ENCODE measurements at regions not wholly inside any gene's neighbourhood (a gene's known extent, or its start where the extent isn't known, plus 50 kb on each side); places are given as distances from the start of the nearest gene placed in this dataset.

DNA sequence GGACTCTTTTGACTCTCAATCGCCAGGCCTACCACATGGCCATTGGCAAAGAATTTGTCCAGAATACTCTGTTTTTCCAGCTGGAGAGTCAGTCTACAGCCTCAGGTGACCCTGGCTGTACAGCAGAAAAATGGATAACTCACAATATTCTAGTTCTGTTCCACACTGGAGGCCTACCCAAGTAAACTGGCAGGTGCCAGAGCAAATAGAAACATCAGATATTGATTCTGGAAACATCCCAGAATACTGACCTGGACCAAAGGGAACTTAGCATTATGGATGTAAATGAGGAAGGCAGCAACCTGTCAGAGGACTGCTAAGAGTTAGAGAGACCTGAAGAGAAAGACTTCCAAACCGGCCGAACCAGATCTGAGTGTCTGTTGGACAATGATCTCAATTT, 147.9 kb upstream of the SMAD1 start:
- Mint-ChIP-seq H3K4me3 (ENCODE audit: low read depth, unreplicated experiment) (no peak overlapping the region), H3K27me3 (ENCODE audit: unreplicated experiment) (no peaks in the 10 kb centered on the region), H3K36me3 (ENCODE audit: insufficient read depth, unreplicated experiment) (no peaks in the 10 kb centered on the region), H3K27ac (ENCODE audit: unreplicated experiment) (no peak overlapping the region), H3K9me3 (ENCODE audit: low read depth, unreplicated experiment) (no peaks in the 10 kb centered on the region), H3K4me1 (ENCODE audit: low read depth, unreplicated experiment) (no peaks in the 10 kb centered on the region)
- TF ChIP-seq, protein P1, sequence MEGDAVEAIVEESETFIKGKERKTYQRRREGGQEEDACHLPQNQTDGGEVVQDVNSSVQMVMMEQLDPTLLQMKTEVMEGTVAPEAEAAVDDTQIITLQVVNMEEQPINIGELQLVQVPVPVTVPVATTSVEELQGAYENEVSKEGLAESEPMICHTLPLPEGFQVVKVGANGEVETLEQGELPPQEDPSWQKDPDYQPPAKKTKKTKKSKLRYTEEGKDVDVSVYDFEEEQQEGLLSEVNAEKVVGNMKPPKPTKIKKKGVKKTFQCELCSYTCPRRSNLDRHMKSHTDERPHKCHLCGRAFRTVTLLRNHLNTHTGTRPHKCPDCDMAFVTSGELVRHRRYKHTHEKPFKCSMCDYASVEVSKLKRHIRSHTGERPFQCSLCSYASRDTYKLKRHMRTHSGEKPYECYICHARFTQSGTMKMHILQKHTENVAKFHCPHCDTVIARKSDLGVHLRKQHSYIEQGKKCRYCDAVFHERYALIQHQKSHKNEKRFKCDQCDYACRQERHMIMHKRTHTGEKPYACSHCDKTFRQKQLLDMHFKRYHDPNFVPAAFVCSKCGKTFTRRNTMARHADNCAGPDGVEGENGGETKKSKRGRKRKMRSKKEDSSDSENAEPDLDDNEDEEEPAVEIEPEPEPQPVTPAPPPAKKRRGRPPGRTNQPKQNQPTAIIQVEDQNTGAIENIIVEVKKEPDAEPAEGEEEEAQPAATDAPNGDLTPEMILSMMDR (IDR thresholded peaks at IDR 0.05; ENCODE audit: unreplicated experiment), result no peak
- DNase-seq, result peak; percentile 12
- intact Hi-C loops (cut with micrococcal nuclease; ENCODE audit: unreplicated experiment), result no loop called here
- CTCF ChIA-PET, result no interaction called here
- BruUV-seq (replicated peaks), result no TSS peak

DNA sequence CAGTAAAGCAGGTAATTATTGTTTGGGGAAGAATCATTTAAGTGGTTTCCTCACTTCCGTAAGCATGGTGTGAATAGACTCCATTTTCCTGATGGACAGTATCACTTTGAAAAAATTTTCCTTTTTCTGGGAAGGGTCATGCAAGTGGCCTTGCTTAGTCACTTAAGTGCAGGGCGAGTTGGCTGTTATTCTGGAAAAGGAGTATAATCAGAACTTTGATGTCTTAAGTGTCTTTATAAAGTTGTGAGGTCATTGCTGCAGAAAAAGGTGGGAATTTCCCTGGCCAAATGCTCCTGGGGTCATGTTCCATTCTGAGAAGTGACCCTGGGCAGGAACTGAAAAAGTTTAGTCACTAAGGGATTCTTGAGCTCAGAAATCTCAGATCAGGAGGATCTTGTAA, 146.1 kb upstream of the OTUD4 start:
- Mint-ChIP-seq H3K9me3 (ENCODE audit: low read depth, unreplicated experiment) (no peaks in the 10 kb centered on the region), H3K27ac (ENCODE audit: unreplicated experiment) (no peak overlapping the region), H3K4me1 (ENCODE audit: low read depth, unreplicated experiment) (no peaks in the 10 kb centered on the region), H3K4me3 (ENCODE audit: low read depth, unreplicated experiment) (no peak overlapping the region), H3K27me3 (ENCODE audit: unreplicated experiment) (peaks cover 9% of the 10 kb centered on the region), H3K36me3 (ENCODE audit: insufficient read depth, unreplicated experiment) (no peaks in the 10 kb centered on the region)
- CTCF ChIA-PET, result no interaction called here
- DNase-seq, result no peak
- intact Hi-C loops (cut with micrococcal nuclease; ENCODE audit: unreplicated experiment), result no loop called here
- BruUV-seq (replicated peaks), result no TSS peak
- TF ChIP-seq, protein P1 (IDR thresholded peaks at IDR 0.05; ENCODE audit: unreplicated experiment), result no peak

DNA sequence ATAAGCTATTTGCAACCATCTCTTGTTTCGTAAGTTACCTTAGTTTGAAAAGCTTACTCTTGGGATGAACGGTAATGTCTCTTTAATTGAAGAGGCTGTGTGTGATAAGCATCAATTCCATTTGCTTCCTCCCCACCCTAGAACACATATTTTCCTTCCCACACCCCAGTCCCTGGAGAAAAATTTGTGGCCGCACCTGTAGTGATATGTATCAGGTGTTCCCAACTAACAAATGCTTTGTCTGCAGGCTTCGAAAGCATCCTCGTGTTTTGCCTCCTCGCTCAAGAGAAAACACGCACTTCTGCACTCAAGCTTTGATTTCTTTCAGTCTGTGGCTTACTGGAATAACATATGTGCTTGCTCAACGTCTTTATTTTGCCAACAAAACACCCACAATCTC, 143.8 kb upstream of the OTUD4 start:
- Mint-ChIP-seq H3K36me3 (ENCODE audit: insufficient read depth, unreplicated experiment) (no peaks in the 10 kb centered on the region), H3K4me3 (ENCODE audit: low read depth, unreplicated experiment) (no peak overlapping the region), H3K9me3 (ENCODE audit: low read depth, unreplicated experiment) (no peaks in the 10 kb centered on the region), H3K27me3 (ENCODE audit: unreplicated experiment) (peaks cover 9% of the 10 kb centered on the region), H3K27ac (ENCODE audit: unreplicated experiment) (no peak overlapping the region), H3K4me1 (ENCODE audit: low read depth, unreplicated experiment) (no peaks in the 10 kb centered on the region)
- DNase-seq, result no peak
- intact Hi-C loops (cut with micrococcal nuclease; ENCODE audit: unreplicated experiment), result no loop called here
- CTCF ChIA-PET, result no interaction called here
- TF ChIP-seq, protein P1 (IDR thresholded peaks at IDR 0.05; ENCODE audit: unreplicated experiment), result no peak
- no TSS peak for BruUV-seq (replicated peaks)

DNA sequence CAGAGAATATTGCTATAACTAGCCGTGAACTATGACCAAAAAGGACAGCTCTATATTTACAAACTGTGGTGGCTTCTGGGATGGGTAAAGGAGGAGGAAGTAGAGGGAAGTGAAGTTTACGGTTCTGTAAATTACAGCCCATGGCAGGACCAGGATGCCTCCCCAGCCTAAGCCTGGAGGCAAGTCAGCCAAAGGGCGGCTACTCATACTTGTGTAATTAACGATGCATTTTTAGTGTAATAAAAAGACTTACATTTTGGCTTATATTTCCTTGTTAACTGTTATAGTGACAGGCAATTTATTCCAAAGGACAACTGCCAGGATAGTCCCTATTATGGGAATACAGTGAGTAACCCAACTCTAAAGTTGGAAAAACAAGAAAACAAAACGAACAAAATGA, 139.9 kb upstream of the OTUD4 start:
- Mint-ChIP-seq H3K27ac (ENCODE audit: unreplicated experiment) (no peak overlapping the region), H3K27me3 (ENCODE audit: unreplicated experiment) (no peaks in the 10 kb centered on the region), H3K36me3 (ENCODE audit: insufficient read depth, unreplicated experiment) (no peaks in the 10 kb centered on the region), H3K4me1 (ENCODE audit: low read depth, unreplicated experiment) (no peaks in the 10 kb centered on the region), H3K4me3 (ENCODE audit: low read depth, unreplicated experiment) (no peak overlapping the region), H3K9me3 (ENCODE audit: low read depth, unreplicated experiment) (no peaks in the 10 kb centered on the region)
- DNase-seq, result no peak
- CTCF ChIA-PET, result no interaction called here
- no TSS peak for BruUV-seq (replicated peaks)
- TF ChIP-seq, protein P1 (IDR thresholded peaks at IDR 0.05; ENCODE audit: unreplicated experiment), result no peak
- intact Hi-C loops (cut with micrococcal nuclease; ENCODE audit: unreplicated experiment), result no loop called here

DNA sequence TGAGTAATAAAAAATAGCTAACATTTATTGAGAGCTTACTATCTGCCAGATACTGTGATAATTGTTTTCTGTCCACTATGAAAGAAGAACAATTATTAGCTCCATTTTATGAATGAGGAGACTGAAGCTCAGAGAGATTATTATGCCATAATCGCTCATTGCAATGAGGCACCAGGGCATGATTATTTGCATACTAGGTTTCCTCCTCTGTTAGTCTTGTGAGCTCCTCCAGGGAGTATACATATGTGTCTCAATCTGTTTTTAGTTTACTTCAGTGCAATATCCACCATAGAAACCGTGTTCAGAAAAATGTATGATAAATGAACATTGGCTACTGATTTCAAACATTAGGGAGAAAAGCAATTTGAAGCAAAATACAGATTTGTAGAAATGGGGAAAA, 139.4 kb upstream of the OTUD4 start:
- BruUV-seq (replicated peaks), result no TSS peak
- CTCF ChIA-PET, result no interaction called here
- Mint-ChIP-seq H3K9me3 (ENCODE audit: low read depth, unreplicated experiment) (no peaks in the 10 kb centered on the region), H3K4me3 (ENCODE audit: low read depth, unreplicated experiment) (no peak overlapping the region), H3K36me3 (ENCODE audit: insufficient read depth, unreplicated experiment) (no peaks in the 10 kb centered on the region), H3K27ac (ENCODE audit: unreplicated experiment) (no peak overlapping the region), H3K4me1 (ENCODE audit: low read depth, unreplicated experiment) (no peaks in the 10 kb centered on the region), H3K27me3 (ENCODE audit: unreplicated experiment) (no peaks in the 10 kb centered on the region)
- no peak for DNase-seq
- intact Hi-C loops (cut with micrococcal nuclease; ENCODE audit: unreplicated experiment), result no loop called here
- TF ChIP-seq, protein P1 (IDR thresholded peaks at IDR 0.05; ENCODE audit: unreplicated experiment), result no peak
